GM12873 (cell line): ENCODE measurements at regions not wholly inside any gene's neighbourhood (a gene's known extent, or its start where the extent isn't known, plus 50 kb on each side); places are given as distances from the start of the nearest gene placed in this dataset.

Experiments used
- TF ChIP-seq, protein P1 (sequence below): IDR thresholded peaks from 2 replicates; pipeline ENCODE4 v1.5.1; 2012; ENCODE audit warnings: low read depth, mild to moderate bottlenecking, moderate library complexity, low read length, control low read depth; ENCODE audit not compliant: insufficient read depth; ENCODE audit errors: missing control alignments

DNA sequence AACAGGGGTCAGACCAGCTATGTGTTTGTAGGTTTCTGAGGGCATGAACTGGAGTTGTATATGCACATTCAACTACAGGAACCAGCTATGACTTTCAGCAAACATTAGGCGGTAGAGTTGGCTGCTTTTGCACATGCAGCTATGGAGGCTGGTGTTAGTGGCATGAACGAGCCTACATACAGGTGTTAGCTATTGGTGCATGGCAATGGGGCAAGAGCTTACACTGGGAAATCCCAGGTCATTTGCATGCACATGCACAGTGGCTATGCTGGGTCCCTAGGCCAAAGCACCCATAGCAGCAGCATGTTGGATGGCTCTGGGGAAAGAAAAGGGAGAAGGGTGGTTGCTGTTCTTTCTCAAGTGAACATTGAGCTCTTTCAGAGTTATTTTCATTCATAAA is 1018.5 kb upstream of the PHF14 start:
- TF ChIP-seq, protein P1, sequence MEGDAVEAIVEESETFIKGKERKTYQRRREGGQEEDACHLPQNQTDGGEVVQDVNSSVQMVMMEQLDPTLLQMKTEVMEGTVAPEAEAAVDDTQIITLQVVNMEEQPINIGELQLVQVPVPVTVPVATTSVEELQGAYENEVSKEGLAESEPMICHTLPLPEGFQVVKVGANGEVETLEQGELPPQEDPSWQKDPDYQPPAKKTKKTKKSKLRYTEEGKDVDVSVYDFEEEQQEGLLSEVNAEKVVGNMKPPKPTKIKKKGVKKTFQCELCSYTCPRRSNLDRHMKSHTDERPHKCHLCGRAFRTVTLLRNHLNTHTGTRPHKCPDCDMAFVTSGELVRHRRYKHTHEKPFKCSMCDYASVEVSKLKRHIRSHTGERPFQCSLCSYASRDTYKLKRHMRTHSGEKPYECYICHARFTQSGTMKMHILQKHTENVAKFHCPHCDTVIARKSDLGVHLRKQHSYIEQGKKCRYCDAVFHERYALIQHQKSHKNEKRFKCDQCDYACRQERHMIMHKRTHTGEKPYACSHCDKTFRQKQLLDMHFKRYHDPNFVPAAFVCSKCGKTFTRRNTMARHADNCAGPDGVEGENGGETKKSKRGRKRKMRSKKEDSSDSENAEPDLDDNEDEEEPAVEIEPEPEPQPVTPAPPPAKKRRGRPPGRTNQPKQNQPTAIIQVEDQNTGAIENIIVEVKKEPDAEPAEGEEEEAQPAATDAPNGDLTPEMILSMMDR = no peak

DNA sequence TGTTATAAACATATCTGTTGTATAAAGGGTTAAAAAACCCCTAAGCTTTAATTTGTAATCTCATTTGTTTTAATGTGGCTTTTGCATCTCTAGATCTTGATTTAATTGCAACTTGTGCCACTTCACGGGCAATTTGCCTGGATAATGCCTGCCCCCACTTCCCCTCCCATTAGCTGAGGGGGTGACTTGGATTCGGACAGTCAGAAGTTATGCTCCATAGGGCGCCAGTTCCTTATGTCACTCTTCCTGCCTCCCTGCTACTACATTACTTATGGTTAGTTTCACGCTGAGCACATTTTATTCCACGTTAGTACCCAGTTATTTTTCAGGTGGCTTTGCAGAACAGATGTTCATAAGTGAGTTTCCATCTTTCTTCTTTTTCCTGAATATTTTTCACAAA is 1015.2 kb upstream of the PHF14 start:
- TF ChIP-seq, protein P1 = no peak

DNA sequence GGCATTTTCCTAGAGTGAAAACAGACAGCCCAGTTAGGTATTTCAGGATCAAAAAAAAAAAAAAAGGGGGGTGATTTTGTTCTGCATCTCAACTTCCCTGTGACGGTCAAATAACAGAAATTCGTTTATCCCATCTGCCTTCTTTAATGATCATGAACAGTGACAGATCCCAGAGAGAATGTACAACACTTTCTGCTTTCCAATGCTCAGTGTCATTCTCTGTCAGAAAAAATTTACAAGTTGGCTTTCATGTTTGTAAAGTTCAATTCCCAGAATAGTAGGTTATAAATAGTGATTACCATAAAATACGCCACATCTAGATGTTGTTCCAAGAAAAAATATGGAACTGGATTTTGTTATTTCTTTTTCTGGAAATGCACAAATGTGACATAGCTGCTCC is 1013.2 kb upstream of the PHF14 start:
- TF ChIP-seq, protein P1 = no peak

DNA sequence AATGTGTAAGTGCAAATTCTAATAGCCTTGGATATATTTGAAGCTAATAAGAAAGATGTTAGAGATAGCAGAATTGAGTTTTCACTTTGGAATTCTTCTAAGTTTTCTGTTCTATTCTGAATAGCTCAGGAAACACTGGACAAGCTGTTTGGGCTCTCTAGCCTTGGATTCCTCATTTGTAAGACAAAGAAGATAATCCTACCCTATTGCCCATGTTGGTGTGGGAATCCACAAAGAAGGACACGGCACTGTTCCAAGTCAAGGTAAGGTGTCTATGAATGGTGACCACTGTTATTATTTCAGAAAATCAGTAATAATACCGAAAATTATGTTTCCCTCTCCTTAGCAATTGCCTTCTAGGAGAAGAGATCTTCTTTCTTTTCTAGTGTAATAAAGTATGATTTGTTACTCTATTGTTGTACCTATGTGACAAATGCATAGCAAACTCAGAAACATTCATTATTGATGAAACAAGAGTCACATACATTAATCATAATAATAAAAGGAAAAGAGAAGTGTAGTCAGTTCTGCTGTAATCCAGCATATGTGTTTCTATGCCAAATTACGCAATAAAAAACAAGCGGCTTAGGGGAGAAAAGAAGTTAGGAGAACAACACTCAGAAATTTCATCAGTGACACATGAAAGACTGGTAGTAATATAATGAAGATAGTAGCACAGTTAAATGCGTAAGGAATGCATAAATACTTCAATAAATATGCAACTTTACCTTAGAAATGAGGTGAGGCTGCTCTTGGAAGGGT is 1012.3 kb upstream of the PHF14 start:
- TF ChIP-seq, protein P1 = no peak

DNA sequence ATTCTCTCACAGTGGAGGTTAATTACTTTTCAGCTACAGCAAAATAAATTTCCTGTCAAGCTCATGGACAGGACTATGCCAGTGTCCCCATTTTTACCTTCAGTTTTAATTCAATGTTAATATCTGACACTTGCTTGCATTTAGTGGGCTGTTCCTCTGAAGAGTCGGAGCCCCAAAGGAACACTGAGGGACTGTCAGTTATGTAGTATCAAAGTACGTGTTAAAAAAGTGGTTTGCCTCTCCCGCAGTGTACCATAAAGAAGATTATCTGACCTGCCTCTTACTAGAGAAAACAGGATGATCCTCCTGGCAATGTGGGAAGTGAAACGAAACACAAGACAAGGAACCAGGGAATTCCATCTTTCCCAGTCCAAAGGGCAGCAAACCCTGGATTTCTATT is 1010.9 kb upstream of the PHF14 start:
- TF ChIP-seq, protein P1 = no peak

DNA sequence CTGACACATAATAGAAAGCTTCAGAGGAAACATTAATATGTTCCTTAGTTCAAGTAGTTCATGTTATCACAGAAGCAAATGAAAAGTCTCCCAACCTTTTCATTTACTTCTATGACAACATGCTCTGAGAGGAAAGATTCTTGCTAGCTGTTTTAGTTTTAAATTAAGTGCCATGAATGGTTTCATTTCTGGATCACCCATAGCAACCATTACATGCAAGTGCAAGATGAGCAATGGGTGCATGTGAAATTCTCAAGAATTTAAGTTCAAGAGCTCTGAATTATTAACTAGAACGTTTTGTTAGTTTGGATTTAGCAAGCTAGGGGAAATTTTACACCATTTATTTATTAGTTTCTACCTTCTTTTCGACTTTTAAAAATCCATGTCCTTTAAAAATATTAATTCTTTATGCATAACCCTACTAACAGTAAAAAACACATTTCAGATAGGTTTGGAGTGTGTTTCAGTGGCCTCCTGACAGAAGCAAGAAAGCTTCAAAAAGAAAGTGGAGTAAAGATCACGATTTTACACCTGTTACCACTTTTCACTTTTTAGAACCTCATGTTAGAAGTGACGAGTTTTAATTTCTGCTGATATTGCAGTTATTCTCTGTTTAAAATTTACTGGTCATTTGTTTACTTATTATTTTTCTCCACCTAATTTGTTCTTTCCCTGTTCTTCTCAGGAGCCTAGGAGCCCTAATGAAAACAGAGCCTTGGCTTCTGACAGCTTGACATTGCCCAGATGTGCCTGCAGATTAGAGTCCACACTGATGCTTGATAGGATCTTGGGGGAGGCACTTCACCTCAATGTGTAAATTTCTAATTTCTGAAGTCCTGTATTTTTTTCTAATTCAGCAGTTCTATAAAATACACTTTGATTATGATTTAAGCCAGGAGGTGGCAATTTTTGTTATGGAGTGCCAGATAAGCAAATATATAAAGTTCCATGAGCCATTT is 995.3 kb upstream of the PHF14 start:
- TF ChIP-seq, protein P1 = no peak

DNA sequence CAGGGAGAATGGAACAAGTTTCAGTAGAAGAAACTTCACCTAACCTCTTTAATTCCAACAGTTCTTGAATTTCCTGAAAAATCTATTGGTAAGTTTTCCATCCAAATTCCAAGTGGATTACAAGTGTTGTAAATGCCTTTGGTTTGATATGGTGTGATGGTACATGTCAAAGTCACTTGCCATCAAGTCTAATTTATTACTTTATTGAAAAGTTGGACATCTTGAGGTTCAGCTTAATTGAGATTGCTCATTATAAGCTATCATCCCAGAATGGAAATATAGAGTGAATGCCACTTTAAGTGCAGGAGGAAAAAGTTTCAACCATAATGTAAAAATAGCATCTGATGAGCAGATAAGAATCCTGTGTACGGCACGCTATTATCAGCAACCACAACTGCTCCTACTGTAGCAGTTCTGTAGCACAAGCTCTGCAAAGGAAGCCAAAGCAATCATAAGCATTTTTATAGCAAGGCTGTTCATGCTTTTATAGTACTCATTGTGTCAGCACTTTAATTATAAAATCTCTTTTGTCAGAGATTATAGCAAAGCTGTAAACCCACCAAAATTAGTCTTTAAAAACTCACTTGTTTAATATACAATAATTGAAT is 991.8 kb upstream of the PHF14 start:
- TF ChIP-seq, protein P1 = no peak
